ENCODE measurements at regions not wholly inside any gene's neighbourhood (a gene's known extent, or its start where the extent isn't known, plus 50 kb on each side); places are given as distances from the start of the nearest gene placed in this dataset.
"Not testable (repeated sequence)": the region's sequence is repeated elsewhere in the genome, so short reads cannot be mapped to it uniquely, and the experiment has no call there.

- H3K4me3 ChIP-seq (ENCODE audit: low read length in 2 of 2), result no peak overlapping the region
- no peak overlapping the region for H2BK12ac ChIP-seq (ENCODE audit: low read length)
- no peak overlapping the region for H3K23ac ChIP-seq (ENCODE audit: low read depth, low read length, poor library complexity)
- H3K27ac ChIP-seq (replicated peaks; ENCODE audit: low read length), result no peak overlapping the region
- H3K18ac ChIP-seq (ENCODE audit: low read length), result peak overlapping the region; percentile 52
- H4K91ac ChIP-seq (ENCODE audit: low read depth, low read length, poor library complexity), result no peak overlapping the region
- no peaks in the 10 kb centered on the region for H3K27me3 ChIP-seq (ENCODE audit: control insufficient read depth in 3 of 3, insufficient read depth in 3 of 3, low read depth in 1 of 3, low read length in 3 of 3)
- no peak overlapping the region for H3K4me2 ChIP-seq (ENCODE audit: insufficient read depth, low read length, poor library complexity, severe bottlenecking)
- H2BK5ac ChIP-seq (ENCODE audit: low read length), result no peak overlapping the region
- WGBS, 2 donors (ENCODE audit: extremely low coverage in 2 of 2, insufficient read length in 2 of 2, insufficient replicate concordance in 1 of 2), result no CpG with 5 or more reads among the region's 10 CpGs
- no peak overlapping the region for H3K4ac ChIP-seq (ENCODE audit: low read length)
- DNase-seq (ENCODE audit: low spot score), result peak; percentile 48
- no peak overlapping the region for H3K14ac ChIP-seq (ENCODE audit: low read length)
- H3K9ac ChIP-seq (ENCODE audit: low read depth, low read length, poor library complexity), result no peak overlapping the region
- no peak overlapping the region for H4K8ac ChIP-seq (ENCODE audit: low read depth, low read length)
- no peak overlapping the region for H2BK15ac ChIP-seq (ENCODE audit: low read length)
- peaks cover 0 to 13% of the 10 kb centered on the region in 2 donors for H3K4me1 ChIP-seq (ENCODE audit: control insufficient read depth in 2 of 2, insufficient read depth in 1 of 2, low read depth in 1 of 2, low read length in 2 of 2)
- H2BK120ac ChIP-seq (ENCODE audit: low read depth, low read length), result no peak overlapping the region
- no peaks in the 10 kb centered on the region for H3K79me1 ChIP-seq (ENCODE audit: low read depth, low read length)
- H3K9me3 ChIP-seq (replicated peaks in 1 of 2; ENCODE audit: control insufficient read depth in 2 of 2, insufficient read depth in 1 of 2, low read depth in 1 of 2, low read length in 2 of 2), result no peaks in the 10 kb centered on the region
- H2AK5ac ChIP-seq (ENCODE audit: low read depth, low read length), result no peak overlapping the region
- no peaks in the 10 kb centered on the region for H3K36me3 ChIP-seq (replicated peaks in 1 of 2; ENCODE audit: control insufficient read depth in 2 of 2, insufficient read depth in 2 of 2, low read length in 2 of 2)
- peak overlapping the region; percentile 27 for H2AFZ ChIP-seq (ENCODE audit: low read length)
Observed at GRCh38 chr4:85127653-85128052, 161.2 kb upstream of the WDFY3 start.

- Histone ChIP-seq H3K4me2 (ENCODE audit: insufficient read depth, low read length, poor library complexity, severe bottlenecking) (no peak overlapping the region), H3K79me1 (ENCODE audit: low read depth, low read length) (no peaks in the 10 kb centered on the region), H3K14ac (ENCODE audit: low read length) (no peak overlapping the region), H2AFZ (ENCODE audit: low read length) (peak overlapping the region; percentile 27), H4K91ac (ENCODE audit: low read depth, low read length, poor library complexity) (no peak overlapping the region), H3K4ac (ENCODE audit: low read length) (no peak overlapping the region), H3K27me3 (ENCODE audit: control insufficient read depth in 3 of 3, insufficient read depth in 3 of 3, low read depth in 1 of 3, low read length in 3 of 3) (no peaks in the 10 kb centered on the region), H2BK15ac (ENCODE audit: low read length) (no peak overlapping the region), H3K27ac (replicated peaks; ENCODE audit: low read length) (no peak overlapping the region), H2BK120ac (ENCODE audit: low read depth, low read length) (no peak overlapping the region), H3K4me3 (ENCODE audit: low read length in 2 of 2) (no peak overlapping the region), H3K4me1 (ENCODE audit: control insufficient read depth in 2 of 2, insufficient read depth in 1 of 2, low read depth in 1 of 2, low read length in 2 of 2) (peaks cover 0 to 13% of the 10 kb centered on the region in 2 donors), H2BK12ac (ENCODE audit: low read length) (no peak overlapping the region), H3K9ac (ENCODE audit: low read depth, low read length, poor library complexity) (no peak overlapping the region), H3K23ac (ENCODE audit: low read depth, low read length, poor library complexity) (no peak overlapping the region), H3K36me3 (replicated peaks in 1 of 2; ENCODE audit: control insufficient read depth in 2 of 2, insufficient read depth in 2 of 2, low read length in 2 of 2) (no peaks in the 10 kb centered on the region), H2AK5ac (ENCODE audit: low read depth, low read length) (no peak overlapping the region), H3K9me3 (replicated peaks in 1 of 2; ENCODE audit: control insufficient read depth in 2 of 2, insufficient read depth in 1 of 2, low read depth in 1 of 2, low read length in 2 of 2) (no peaks in the 10 kb centered on the region), H3K18ac (ENCODE audit: low read length) (no peak overlapping the region), H4K8ac (ENCODE audit: low read depth, low read length) (no peak overlapping the region), H2BK5ac (ENCODE audit: low read length) (no peak overlapping the region)
- no CpG with 5 or more reads among the region's 18 CpGs for WGBS, 2 donors (ENCODE audit: extremely low coverage in 2 of 2, insufficient read length in 2 of 2, insufficient replicate concordance in 1 of 2)
- DNase-seq (ENCODE audit: low spot score), result no peak
Observed at GRCh38 chr4:85128246-85129204, 162.0 kb upstream of the WDFY3 start.

GRCh38 chr4:85129354-85130125, 163.1 kb upstream of the WDFY3 start:
- H3K4me3 ChIP-seq (ENCODE audit: low read length in 2 of 2); H2AK5ac ChIP-seq (ENCODE audit: low read depth, low read length); H2BK120ac ChIP-seq (ENCODE audit: low read depth, low read length); H3K23ac ChIP-seq (ENCODE audit: low read depth, low read length, poor library complexity); H3K9me3 ChIP-seq (replicated peaks in 1 of 2; ENCODE audit: control insufficient read depth in 2 of 2, insufficient read depth in 1 of 2, low read depth in 1 of 2, low read length in 2 of 2); H3K14ac ChIP-seq (ENCODE audit: low read length); H3K79me1 ChIP-seq (ENCODE audit: low read depth, low read length); H3K4me2 ChIP-seq (ENCODE audit: insufficient read depth, low read length, poor library complexity, severe bottlenecking); H3K9ac ChIP-seq (ENCODE audit: low read depth, low read length, poor library complexity); H2BK15ac ChIP-seq (ENCODE audit: low read length); H3K36me3 ChIP-seq (replicated peaks in 1 of 2; ENCODE audit: control insufficient read depth in 2 of 2, insufficient read depth in 2 of 2, low read length in 2 of 2); H3K27me3 ChIP-seq (ENCODE audit: control insufficient read depth in 3 of 3, insufficient read depth in 3 of 3, low read depth in 1 of 3, low read length in 3 of 3); H2BK12ac ChIP-seq (ENCODE audit: low read length); H4K8ac ChIP-seq (ENCODE audit: low read depth, low read length); H4K91ac ChIP-seq (ENCODE audit: low read depth, low read length, poor library complexity); H3K27ac ChIP-seq (replicated peaks; ENCODE audit: low read length); H3K18ac ChIP-seq (ENCODE audit: low read length); H2BK5ac ChIP-seq (ENCODE audit: low read length); DNase-seq (ENCODE audit: low spot score); H3K4ac ChIP-seq (ENCODE audit: low read length): not testable (repeated sequence)
- Histone ChIP-seq H3K4me1 (ENCODE audit: control insufficient read depth in 2 of 2, insufficient read depth in 1 of 2, low read depth in 1 of 2, low read length in 2 of 2) (peaks cover 0 to 13% of the 10 kb centered on the region in 2 donors), H2AFZ (ENCODE audit: low read length) (peak overlapping the region; percentile 54)
- no CpG with 5 or more reads among the region's 5 CpGs for WGBS, 2 donors (ENCODE audit: extremely low coverage in 2 of 2, insufficient read length in 2 of 2, insufficient replicate concordance in 1 of 2)

DNA sequence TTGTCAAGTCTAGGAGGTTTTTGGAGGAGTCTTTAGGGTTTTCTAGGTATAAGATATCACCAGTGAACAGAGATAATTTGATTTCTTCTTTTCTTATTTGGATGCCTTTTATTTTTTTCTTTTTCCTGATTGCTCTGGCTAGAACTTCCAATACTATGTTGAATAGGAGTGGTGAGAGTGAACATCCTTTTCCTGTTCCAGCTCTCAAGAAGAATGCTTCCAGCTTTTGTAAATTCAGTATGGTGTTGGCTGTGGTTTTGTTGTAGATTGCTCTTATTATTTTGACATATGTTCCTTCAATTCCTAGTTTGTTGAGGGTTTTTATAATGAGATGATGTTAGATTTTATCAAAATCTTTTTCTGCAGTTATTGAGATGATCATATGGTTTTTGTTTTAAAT, 165.6 kb upstream of the WDFY3 start:
- no peak overlapping the region for H3K9ac ChIP-seq (ENCODE audit: low read depth, low read length, poor library complexity)
- H3K18ac ChIP-seq (ENCODE audit: low read length), result no peak overlapping the region
- no peak overlapping the region for H2BK12ac ChIP-seq (ENCODE audit: low read length)
- H2BK5ac ChIP-seq (ENCODE audit: low read length), result no peak overlapping the region
- H2BK15ac ChIP-seq (ENCODE audit: low read length), result no peak overlapping the region
- peaks cover 0 to 11% of the 10 kb centered on the region in 2 donors for H3K4me1 ChIP-seq (ENCODE audit: control insufficient read depth in 2 of 2, insufficient read depth in 1 of 2, low read depth in 1 of 2, low read length in 2 of 2)
- no peaks in the 10 kb centered on the region for H3K36me3 ChIP-seq (replicated peaks in 1 of 2; ENCODE audit: control insufficient read depth in 2 of 2, insufficient read depth in 2 of 2, low read length in 2 of 2)
- no peak overlapping the region for H4K8ac ChIP-seq (ENCODE audit: low read depth, low read length)
- H3K4me3 ChIP-seq (ENCODE audit: low read length in 2 of 2), result no peak overlapping the region
- H4K91ac ChIP-seq (ENCODE audit: low read depth, low read length, poor library complexity), result no peak overlapping the region
- H3K4me2 ChIP-seq (ENCODE audit: insufficient read depth, low read length, poor library complexity, severe bottlenecking), result no peak overlapping the region
- H2AK5ac ChIP-seq (ENCODE audit: low read depth, low read length), result no peak overlapping the region
- no peaks in the 10 kb centered on the region for H3K9me3 ChIP-seq (replicated peaks in 1 of 2; ENCODE audit: control insufficient read depth in 2 of 2, insufficient read depth in 1 of 2, low read depth in 1 of 2, low read length in 2 of 2)
- H3K4ac ChIP-seq (ENCODE audit: low read length), result no peak overlapping the region
- H2BK120ac ChIP-seq (ENCODE audit: low read depth, low read length), result no peak overlapping the region
- H3K23ac ChIP-seq (ENCODE audit: low read depth, low read length, poor library complexity), result no peak overlapping the region
- no peaks in the 10 kb centered on the region for H3K79me1 ChIP-seq (ENCODE audit: low read depth, low read length)
- no peak overlapping the region for H3K27ac ChIP-seq (replicated peaks; ENCODE audit: low read length)
- H3K27me3 ChIP-seq (ENCODE audit: control insufficient read depth in 3 of 3, insufficient read depth in 3 of 3, low read depth in 1 of 3, low read length in 3 of 3), result no peaks in the 10 kb centered on the region
- DNase-seq (ENCODE audit: low spot score), result no peak
- no peak overlapping the region for H3K14ac ChIP-seq (ENCODE audit: low read length)
- no peak overlapping the region for H2AFZ ChIP-seq (ENCODE audit: low read length)
